ENCODE measurements at regions not wholly inside any gene's neighbourhood (a gene's known extent, or its start where the extent isn't known, plus 50 kb on each side); places are given as distances from the start of the nearest gene placed in this dataset.

DNA sequence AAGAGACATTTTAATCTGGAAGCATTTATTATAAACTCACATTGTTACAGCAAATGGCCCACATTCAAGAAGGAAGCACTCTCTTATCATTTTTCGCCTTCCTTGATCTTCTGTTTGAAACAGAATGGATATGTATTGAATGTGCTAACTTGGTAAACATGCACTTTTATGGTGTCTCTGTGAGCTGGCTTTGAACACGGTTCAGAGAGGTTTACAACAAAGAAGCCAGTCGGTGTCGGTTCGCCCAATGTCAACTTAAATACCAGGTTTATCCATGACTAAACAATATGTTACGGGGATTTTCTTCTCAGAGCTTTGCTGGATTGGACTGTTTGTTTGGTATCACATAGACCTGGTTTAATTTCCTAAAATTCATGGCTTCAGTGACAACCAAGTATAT, 226.4 kb downstream of the TGFB2 start:
- H3K36me3 ChIP-seq (ENCODE audit: control insufficient read depth, insufficient read depth, low read length), result no peaks in the 10 kb centered on the region
- Mint-ChIP-seq H3K27me3 (no peaks in the 10 kb centered on the region), H3K4me1 (no peaks in the 10 kb centered on the region), H3K36me3 (no peaks in the 10 kb centered on the region), H3K4me3 (no peak overlapping the region), H3K9me3 (peaks cover 0 to 3% (median 2%) of the 10 kb centered on the region in 7 donors), H3K27ac (no peak overlapping the region)
- H3K9me3 ChIP-seq (ENCODE audit: control insufficient read depth in 2 of 2, low read length in 2 of 2), result no peaks in the 10 kb centered on the region
- H3K27me3 ChIP-seq (ENCODE audit: control insufficient read depth, insufficient read depth, low read length), result no peaks in the 10 kb centered on the region
- no peaks in the 10 kb centered on the region for H3K4me1 ChIP-seq (ENCODE audit: control insufficient read depth, insufficient read depth, low read length, poor library complexity, severe bottlenecking)
- no peak for DNase-seq
- no peak for ATAC-seq (ENCODE audit: low read depth in 2 of 2)
- H3K4me3 ChIP-seq (ENCODE audit: low read depth, low read length), result no peak overlapping the region
- H3K27ac ChIP-seq (ENCODE audit: insufficient read depth, low read length, poor library complexity, severe bottlenecking), result no peak overlapping the region

- Histone ChIP-seq H3K27me3 (ENCODE audit: control insufficient read depth, insufficient read depth, low read length) (no peaks in the 10 kb centered on the region), H3K36me3 (ENCODE audit: control insufficient read depth, insufficient read depth, low read length) (no peaks in the 10 kb centered on the region), H3K4me1 (ENCODE audit: control insufficient read depth, insufficient read depth, low read length, poor library complexity, severe bottlenecking) (no peaks in the 10 kb centered on the region), H3K9me3 (ENCODE audit: control insufficient read depth in 2 of 2, low read length in 2 of 2) (no peaks in the 10 kb centered on the region), H3K4me3 (ENCODE audit: low read depth, low read length) (no peak overlapping the region), H3K27ac (ENCODE audit: insufficient read depth, low read length, poor library complexity, severe bottlenecking) (no peak overlapping the region)
- Mint-ChIP-seq H3K4me1 (no peaks in the 10 kb centered on the region), H3K4me3 (no peak overlapping the region), H3K36me3 (no peaks in the 10 kb centered on the region), H3K27ac (no peak overlapping the region), H3K27me3 (no peaks in the 10 kb centered on the region), H3K9me3 (peaks cover 0 to 3% (median 2%) of the 10 kb centered on the region in 7 donors)
- DNase-seq (no peak), ATAC-seq (ENCODE audit: low read depth in 2 of 2) (no peak)
These were observed 226.9 kb downstream of the TGFB2 start for GRCh38 chr1:218572050-218572449.

DNA sequence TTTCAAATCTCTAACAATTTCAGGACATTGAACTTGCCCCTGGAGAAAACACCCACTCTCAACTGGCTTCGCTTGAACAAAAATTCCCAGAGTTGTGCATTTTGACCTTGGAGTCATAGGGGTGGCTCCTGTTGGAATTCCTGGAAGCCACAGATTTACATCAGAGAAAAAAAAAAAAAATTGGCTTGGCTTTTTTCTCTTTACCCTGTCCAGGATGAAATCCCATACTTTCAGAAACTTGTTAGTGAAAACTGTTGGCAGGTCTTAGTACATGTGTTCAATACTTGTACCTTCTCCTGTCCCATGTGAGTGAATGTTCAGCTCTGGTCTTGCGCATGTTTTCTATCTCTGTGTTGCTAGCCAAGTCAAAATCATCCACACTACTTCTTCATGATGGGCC, 228.8 kb downstream of the TGFB2 start:
- Mint-ChIP-seq H3K36me3 (no peaks in the 10 kb centered on the region), H3K4me1 (no peaks in the 10 kb centered on the region), H3K4me3 (no peak overlapping the region), H3K27ac (no peak overlapping the region), H3K27me3 (no peaks in the 10 kb centered on the region), H3K9me3 (peaks cover 0 to 3% (median 1%) of the 10 kb centered on the region in 7 donors)
- ATAC-seq (ENCODE audit: low read depth in 2 of 2) (no peak), DNase-seq (no peak)
- Histone ChIP-seq H3K4me3 (ENCODE audit: low read depth, low read length) (no peak overlapping the region), H3K27me3 (ENCODE audit: control insufficient read depth, insufficient read depth, low read length) (no peaks in the 10 kb centered on the region), H3K36me3 (ENCODE audit: control insufficient read depth, insufficient read depth, low read length) (no peaks in the 10 kb centered on the region), H3K9me3 (ENCODE audit: control insufficient read depth in 2 of 2, low read length in 2 of 2) (no peaks in the 10 kb centered on the region), H3K27ac (ENCODE audit: insufficient read depth, low read length, poor library complexity, severe bottlenecking) (no peak overlapping the region), H3K4me1 (ENCODE audit: control insufficient read depth, insufficient read depth, low read length, poor library complexity, severe bottlenecking) (no peaks in the 10 kb centered on the region)

- no peaks in the 10 kb centered on the region for H3K4me1 ChIP-seq (ENCODE audit: control insufficient read depth, insufficient read depth, low read length, poor library complexity, severe bottlenecking)
- H3K27ac Mint-ChIP-seq, result no peak overlapping the region
- H3K36me3 Mint-ChIP-seq, result no peaks in the 10 kb centered on the region
- ATAC-seq (ENCODE audit: low read depth in 2 of 2) (no peak), DNase-seq (no peak)
- no peaks in the 10 kb centered on the region for H3K27me3 Mint-ChIP-seq
- H3K9me3 ChIP-seq (ENCODE audit: control insufficient read depth in 2 of 2, low read length in 2 of 2), result no peaks in the 10 kb centered on the region
- H3K27ac ChIP-seq (ENCODE audit: insufficient read depth, low read length, poor library complexity, severe bottlenecking), result no peak overlapping the region
- no peaks in the 10 kb centered on the region for H3K4me1 Mint-ChIP-seq
- no peaks in the 10 kb centered on the region for H3K27me3 ChIP-seq (ENCODE audit: control insufficient read depth, insufficient read depth, low read length)
- H3K36me3 ChIP-seq (ENCODE audit: control insufficient read depth, insufficient read depth, low read length), result no peaks in the 10 kb centered on the region
- H3K4me3 Mint-ChIP-seq, result no peak overlapping the region
- no peak overlapping the region for H3K4me3 ChIP-seq (ENCODE audit: low read depth, low read length)
- H3K9me3 Mint-ChIP-seq, result peaks cover 0 to 3% (median 0%) of the 10 kb centered on the region in 7 donors
These were observed 229.9 kb downstream of the TGFB2 start for GRCh38 chr1:218575079-218575478.

- Histone ChIP-seq H3K9me3 (ENCODE audit: control insufficient read depth in 2 of 2, low read length in 2 of 2) (no peaks in the 10 kb centered on the region), H3K4me3 (ENCODE audit: low read depth, low read length) (no peak overlapping the region), H3K27me3 (ENCODE audit: control insufficient read depth, insufficient read depth, low read length) (no peaks in the 10 kb centered on the region), H3K36me3 (ENCODE audit: control insufficient read depth, insufficient read depth, low read length) (no peaks in the 10 kb centered on the region), H3K27ac (ENCODE audit: insufficient read depth, low read length, poor library complexity, severe bottlenecking) (no peak overlapping the region), H3K4me1 (ENCODE audit: control insufficient read depth, insufficient read depth, low read length, poor library complexity, severe bottlenecking) (no peaks in the 10 kb centered on the region)
- Mint-ChIP-seq H3K9me3 (peaks cover 0 to 3% (median 0%) of the 10 kb centered on the region in 7 donors), H3K27ac (no peak overlapping the region), H3K4me1 (no peaks in the 10 kb centered on the region), H3K36me3 (no peaks in the 10 kb centered on the region), H3K4me3 (no peak overlapping the region), H3K27me3 (no peaks in the 10 kb centered on the region)
- no peak for DNase-seq
- ATAC-seq (ENCODE audit: low read depth in 2 of 2), result no peak
These were observed 230.7 kb downstream of the TGFB2 start for GRCh38 chr1:218575856-218576255.

- Mint-ChIP-seq H3K9me3 (peaks cover 0 to 5% (median 0%) of the 10 kb centered on the region in 7 donors), H3K27me3 (no peaks in the 10 kb centered on the region), H3K4me1 (no peaks in the 10 kb centered on the region)
These were observed 237.5 kb downstream of the TGFB2 start for GRCh38 chr1:218582646-218583045.

DNA sequence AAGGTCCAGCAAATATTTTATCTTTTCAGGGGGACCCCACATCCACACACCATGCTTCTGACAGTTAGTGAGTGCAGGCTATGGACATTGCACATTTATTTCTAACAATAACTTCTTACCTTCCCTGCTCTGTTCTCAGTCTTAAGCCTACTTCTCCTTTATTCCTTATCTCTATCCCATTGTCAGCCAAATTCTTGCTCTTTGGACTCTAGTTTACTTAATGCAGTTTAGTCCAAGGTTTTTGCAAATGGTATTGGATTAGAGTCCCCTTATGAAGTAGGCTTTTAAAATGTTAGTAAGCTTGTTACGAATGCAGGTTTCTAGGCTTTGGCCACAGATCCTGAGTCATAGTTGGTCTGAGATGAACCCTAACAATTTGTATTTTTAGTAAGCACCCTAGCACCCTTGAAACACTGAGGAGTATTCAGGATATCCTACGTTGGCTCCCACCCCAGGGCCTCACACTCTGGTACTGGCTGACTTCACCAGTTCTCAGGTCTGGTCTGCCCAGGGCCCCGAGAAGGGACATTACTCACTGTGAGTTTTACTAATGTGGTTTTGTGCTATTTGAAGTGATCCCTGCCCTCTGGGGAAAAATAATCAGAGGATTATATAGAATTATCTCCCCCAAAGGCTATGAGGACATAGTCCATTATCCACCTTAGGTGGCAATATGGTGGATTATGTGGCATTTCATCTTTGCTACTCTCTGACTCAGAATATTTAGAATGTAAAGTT, 239.5 kb downstream of the TGFB2 start:
- no peaks in the 10 kb centered on the region for H3K4me1 Mint-ChIP-seq
- no peak overlapping the region for H3K27ac ChIP-seq (ENCODE audit: insufficient read depth, low read length, poor library complexity, severe bottlenecking)
- H3K27me3 ChIP-seq (ENCODE audit: control insufficient read depth, insufficient read depth, low read length), result no peaks in the 10 kb centered on the region
- peaks cover 0 to 8% (median 3%) of the 10 kb centered on the region in 7 donors for H3K9me3 Mint-ChIP-seq
- no peaks in the 10 kb centered on the region for H3K27me3 Mint-ChIP-seq
- no peaks in the 10 kb centered on the region for H3K4me1 ChIP-seq (ENCODE audit: control insufficient read depth, insufficient read depth, low read length, poor library complexity, severe bottlenecking)
- no peak for ATAC-seq (ENCODE audit: low read depth in 2 of 2)
- no peak overlapping the region for H3K4me3 ChIP-seq (ENCODE audit: low read depth, low read length)
- no peaks in the 10 kb centered on the region for H3K36me3 ChIP-seq (ENCODE audit: control insufficient read depth, insufficient read depth, low read length)
- no peak overlapping the region for H3K27ac Mint-ChIP-seq
- no peak for DNase-seq
- H3K36me3 Mint-ChIP-seq, result no peaks in the 10 kb centered on the region
- H3K9me3 ChIP-seq (ENCODE audit: control insufficient read depth in 2 of 2, low read length in 2 of 2), result no peaks in the 10 kb centered on the region
- H3K4me3 Mint-ChIP-seq, result no peak overlapping the region

More at GRCh38 chr1:218582646-218583045, 237.5 kb downstream of the TGFB2 start:
- H3K36me3 Mint-ChIP-seq, result no peaks in the 10 kb centered on the region
- Histone ChIP-seq H3K4me1 (ENCODE audit: control insufficient read depth, insufficient read depth, low read length, poor library complexity, severe bottlenecking) (no peaks in the 10 kb centered on the region), H3K27ac (ENCODE audit: insufficient read depth, low read length, poor library complexity, severe bottlenecking) (no peak overlapping the region), H3K9me3 (ENCODE audit: control insufficient read depth in 2 of 2, low read length in 2 of 2) (no peaks in the 10 kb centered on the region), H3K4me3 (ENCODE audit: low read depth, low read length) (no peak overlapping the region), H3K27me3 (ENCODE audit: control insufficient read depth, insufficient read depth, low read length) (no peaks in the 10 kb centered on the region), H3K36me3 (ENCODE audit: control insufficient read depth, insufficient read depth, low read length) (no peaks in the 10 kb centered on the region)
- H3K4me3 Mint-ChIP-seq, result no peak overlapping the region
- ATAC-seq (ENCODE audit: low read depth in 2 of 2) (no peak), DNase-seq (no peak)
- H3K27ac Mint-ChIP-seq, result no peak overlapping the region

- Histone ChIP-seq H3K36me3 (ENCODE audit: control insufficient read depth, insufficient read depth, low read length) (no peaks in the 10 kb centered on the region), H3K4me1 (ENCODE audit: control insufficient read depth, insufficient read depth, low read length, poor library complexity, severe bottlenecking) (no peaks in the 10 kb centered on the region), H3K9me3 (ENCODE audit: control insufficient read depth in 2 of 2, low read length in 2 of 2) (no peaks in the 10 kb centered on the region), H3K27me3 (ENCODE audit: control insufficient read depth, insufficient read depth, low read length) (no peaks in the 10 kb centered on the region), H3K4me3 (ENCODE audit: low read depth, low read length) (no peak overlapping the region), H3K27ac (ENCODE audit: insufficient read depth, low read length, poor library complexity, severe bottlenecking) (no peak overlapping the region)
- no peak overlapping the region for H3K4me3 Mint-ChIP-seq
- no peak overlapping the region for H3K27ac Mint-ChIP-seq
- peaks cover 0 to 9% (median 3%) of the 10 kb centered on the region in 7 donors for H3K9me3 Mint-ChIP-seq
- no peaks in the 10 kb centered on the region for H3K27me3 Mint-ChIP-seq
- ATAC-seq (ENCODE audit: low read depth in 2 of 2) (no peak), DNase-seq (no peak)
- no peaks in the 10 kb centered on the region for H3K36me3 Mint-ChIP-seq
- no peaks in the 10 kb centered on the region for H3K4me1 Mint-ChIP-seq
These were observed 240.5 kb downstream of the TGFB2 start for GRCh38 chr1:218585511-218586184.
